Ascending aorta (tissue), 2 donors: ENCODE measurements at regions not wholly inside any gene's neighbourhood (a gene's known extent, or its start where the extent isn't known, plus 50 kb on each side); places are given as distances from the start of the nearest gene placed in this dataset.

ENCODE experiments used
- DNase-seq, 2 donors: peaks; one replicate each; pipeline ENCODE4 v3.0.0-alpha.2; 2019; ENCODE audit warnings: low spot score in 2 of 2
- H3K27ac ChIP-seq, 2 donors: fragments of 200-600 bp; sonication (generic); one replicate each; pipeline ENCODE4 v1.5.1; 2016 to 2017; ENCODE audit warnings: mild to moderate bottlenecking in 1 of 2
- H3K27me3 ChIP-seq: fragments of 200-600 bp; sonication (generic); one replicate; pipeline ENCODE4 v1.5.1; 2017
- H3K36me3 ChIP-seq, 2 donors: fragments of 200-600 bp; sonication (generic); one replicate each; pipeline ENCODE4 v1.5.1; 2016
- H3K4me1 ChIP-seq, 2 donors: fragments of 200-600 bp; sonication (generic); one replicate each; pipeline ENCODE4 v1.5.1; 2016 to 2017; ENCODE audit warnings: mild to moderate bottlenecking in 1 of 2
- H3K4me3 ChIP-seq, 2 donors: fragments of 200-600 bp; sonication (generic); one replicate each; pipeline ENCODE4 v1.5.1; 2016 to 2017; ENCODE audit warnings: mild to moderate bottlenecking in 1 of 2
- H3K9me3 ChIP-seq, 2 donors: fragments of 200-600 bp; sonication (generic); one replicate each; pipeline ENCODE4 v1.5.1; 2016
- intact Hi-C: fragments of 100-400 bp; cut with DNase I; formaldehyde crosslinking; loops from one replicate; pipeline ENCODE4 v1.15.1; 2023
- TF ChIP-seq, protein P1 (sequence below), 3 experiments: fragments of 200-600 bp in 2 of 3; fragments of 450-650 bp in 1 of 3; sonication (generic) in 2 of 3; IDR thresholded peaks; one replicate each; pipeline ENCODE4 v1.5.1; 2016 to 2019; ENCODE audit warnings: antibody characterized with exemption in 3 of 3, mild to moderate bottlenecking in 1 of 3, moderate library complexity in 1 of 3

DNA sequence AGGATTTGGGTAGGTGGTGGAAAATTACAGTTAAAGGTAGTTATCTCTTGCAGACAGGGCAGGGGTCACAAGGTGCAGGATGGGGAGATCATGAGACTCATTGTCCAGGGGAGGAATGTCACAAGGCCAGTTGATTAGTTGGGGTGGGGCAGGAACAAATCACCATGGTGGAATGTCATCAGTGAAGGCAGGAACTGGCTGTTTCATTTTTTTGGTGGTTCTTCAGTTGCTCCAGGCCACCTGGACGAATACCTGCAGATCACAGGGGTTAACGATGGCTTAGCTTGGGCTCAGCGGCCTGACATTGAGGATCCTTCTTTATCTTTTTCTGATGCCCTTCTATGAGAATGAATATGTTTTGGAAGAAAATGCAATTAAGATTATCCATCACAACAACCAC is 87.1 kb downstream of the KPNA2 start:
- DNase-seq: no peak
- TF ChIP-seq, protein P1, sequence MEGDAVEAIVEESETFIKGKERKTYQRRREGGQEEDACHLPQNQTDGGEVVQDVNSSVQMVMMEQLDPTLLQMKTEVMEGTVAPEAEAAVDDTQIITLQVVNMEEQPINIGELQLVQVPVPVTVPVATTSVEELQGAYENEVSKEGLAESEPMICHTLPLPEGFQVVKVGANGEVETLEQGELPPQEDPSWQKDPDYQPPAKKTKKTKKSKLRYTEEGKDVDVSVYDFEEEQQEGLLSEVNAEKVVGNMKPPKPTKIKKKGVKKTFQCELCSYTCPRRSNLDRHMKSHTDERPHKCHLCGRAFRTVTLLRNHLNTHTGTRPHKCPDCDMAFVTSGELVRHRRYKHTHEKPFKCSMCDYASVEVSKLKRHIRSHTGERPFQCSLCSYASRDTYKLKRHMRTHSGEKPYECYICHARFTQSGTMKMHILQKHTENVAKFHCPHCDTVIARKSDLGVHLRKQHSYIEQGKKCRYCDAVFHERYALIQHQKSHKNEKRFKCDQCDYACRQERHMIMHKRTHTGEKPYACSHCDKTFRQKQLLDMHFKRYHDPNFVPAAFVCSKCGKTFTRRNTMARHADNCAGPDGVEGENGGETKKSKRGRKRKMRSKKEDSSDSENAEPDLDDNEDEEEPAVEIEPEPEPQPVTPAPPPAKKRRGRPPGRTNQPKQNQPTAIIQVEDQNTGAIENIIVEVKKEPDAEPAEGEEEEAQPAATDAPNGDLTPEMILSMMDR (IDR thresholded peaks at IDR 0.05): no peak
- H3K27me3 ChIP-seq: no peaks in the 10 kb centered on the region
- intact Hi-C loops: no loop called here
- H3K36me3 ChIP-seq: peaks cover 21 to 42% of the 10 kb centered on the region in 2 donors
- no peaks in the 10 kb centered on the region for H3K4me1 ChIP-seq
- H3K27ac ChIP-seq: no peak overlapping the region
- no peaks in the 10 kb centered on the region for H3K9me3 ChIP-seq
- H3K4me3 ChIP-seq: no peak overlapping the region

DNA sequence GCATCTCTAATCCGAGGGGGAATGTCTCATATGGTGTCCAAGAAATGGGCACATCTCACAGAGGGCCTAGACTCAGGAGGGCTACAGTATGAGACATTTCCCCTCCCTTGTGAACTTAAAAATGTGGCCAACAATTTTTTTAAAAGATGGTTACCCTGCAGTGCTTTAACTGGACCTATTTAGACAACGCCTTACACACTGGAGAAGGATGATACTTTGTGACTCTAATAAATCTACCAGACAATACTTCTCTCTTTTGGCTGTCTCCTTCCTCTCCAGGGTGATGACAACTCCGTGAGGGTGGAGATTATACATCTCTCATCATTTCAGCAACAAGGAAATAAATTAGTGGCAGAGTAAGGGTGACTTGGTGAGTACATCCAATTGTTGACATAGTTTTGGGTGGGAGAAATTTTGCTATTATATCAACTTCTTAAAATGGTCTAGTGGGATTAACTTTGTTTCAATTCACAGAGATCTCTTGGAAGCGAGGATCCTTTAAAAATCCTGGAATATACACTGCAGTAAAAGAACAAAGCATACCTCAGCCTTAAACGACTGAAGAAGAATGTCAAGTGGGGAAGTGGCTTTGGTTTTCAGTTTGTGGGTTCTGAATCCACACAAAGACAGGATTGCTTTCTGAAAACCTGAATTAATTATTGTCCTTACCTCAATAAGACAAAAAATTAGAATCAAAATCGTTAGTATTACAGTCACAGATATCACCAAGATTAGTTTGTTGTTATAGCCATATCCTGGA is 89.8 kb downstream of the KPNA2 start:
- H3K9me3 ChIP-seq: no peaks in the 10 kb centered on the region
- no peaks in the 10 kb centered on the region for H3K4me1 ChIP-seq
- intact Hi-C loops: no loop called here
- H3K4me3 ChIP-seq: no peak overlapping the region
- H3K27ac ChIP-seq: no peak overlapping the region
- H3K27me3 ChIP-seq: no peaks in the 10 kb centered on the region
- peaks cover 23 to 37% of the 10 kb centered on the region in 2 donors for H3K36me3 ChIP-seq
- DNase-seq: no peak
- TF ChIP-seq, protein P1 (IDR thresholded peaks at IDR 0.05): no peak

DNA sequence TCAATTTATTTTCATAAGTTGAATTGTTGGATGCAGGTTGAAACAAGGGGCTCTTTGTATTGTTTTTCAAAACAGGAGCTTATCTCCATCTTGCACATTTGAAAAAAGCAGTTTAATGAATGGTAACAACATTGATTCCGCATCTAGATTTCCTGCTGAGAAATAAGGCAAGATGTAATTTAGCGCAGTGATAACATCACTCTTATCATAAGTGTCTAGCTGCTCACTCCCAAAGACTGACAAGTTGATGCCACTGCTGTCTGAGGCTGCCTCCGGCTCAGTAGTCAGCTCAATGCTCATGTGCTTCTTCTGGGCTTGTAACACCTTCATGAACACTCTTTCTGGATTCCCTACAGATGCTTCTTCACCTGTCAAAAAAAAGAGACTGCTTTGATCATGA is 92.4 kb downstream of the KPNA2 start:
- no peaks in the 10 kb centered on the region for H3K9me3 ChIP-seq
- no peak overlapping the region for H3K4me3 ChIP-seq
- peaks cover 18 to 29% of the 10 kb centered on the region in 2 donors for H3K36me3 ChIP-seq
- H3K4me1 ChIP-seq: no peaks in the 10 kb centered on the region
- TF ChIP-seq, protein P1 (IDR thresholded peaks at IDR 0.05): no peak
- DNase-seq: no peak
- intact Hi-C loops: no loop called here
- H3K27ac ChIP-seq: no peak overlapping the region
- no peaks in the 10 kb centered on the region for H3K27me3 ChIP-seq

- peaks cover 16 to 35% of the 10 kb centered on the region in 2 donors for H3K36me3 ChIP-seq
- H3K9me3 ChIP-seq: no peaks in the 10 kb centered on the region
- TF ChIP-seq, protein P1 (IDR thresholded peaks at IDR 0.05): no peak
- H3K27me3 ChIP-seq: no peaks in the 10 kb centered on the region
- no peak overlapping the region for H3K4me3 ChIP-seq
- no peak overlapping the region for H3K27ac ChIP-seq
- intact Hi-C loops: no loop called here
- no peak for DNase-seq
- H3K4me1 ChIP-seq: no peaks in the 10 kb centered on the region
Observed at GRCh38 chr17:68131456-68131855, 95.9 kb downstream of the KPNA2 start.

DNA sequence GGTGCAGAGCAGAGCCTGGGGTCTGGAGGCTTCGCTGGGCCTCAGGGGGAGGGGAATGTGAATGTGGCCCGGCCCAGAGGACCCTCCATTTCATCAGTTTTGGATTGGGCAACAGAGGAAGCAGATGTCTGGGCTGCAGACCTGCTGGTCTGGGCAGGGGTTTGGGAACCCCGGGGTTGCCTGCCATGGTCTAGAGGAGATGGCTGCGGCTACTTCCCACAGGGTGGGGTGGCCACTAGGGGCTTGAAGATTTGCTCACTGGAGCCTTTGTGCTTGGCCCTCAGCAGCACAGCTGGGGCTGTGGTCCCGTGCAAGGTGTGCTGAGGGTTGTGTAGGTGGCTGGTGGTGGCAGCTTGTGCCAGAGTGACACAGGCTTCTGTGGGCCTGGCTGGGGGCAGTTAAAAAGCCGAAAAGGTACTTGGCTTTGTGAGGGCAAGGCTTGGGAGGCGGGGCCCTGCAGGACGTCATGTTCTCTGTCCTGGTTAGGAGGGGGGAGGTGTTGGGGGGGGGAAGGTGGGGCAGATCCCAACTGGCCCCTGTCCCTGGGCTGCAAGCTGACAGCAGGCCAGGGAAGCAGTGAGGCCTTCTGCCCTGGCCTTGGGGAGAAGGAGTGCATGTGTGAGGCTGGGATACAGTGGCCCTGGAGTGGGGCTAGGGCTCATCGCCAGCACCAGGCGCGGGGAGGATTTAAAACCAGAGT is 98.0 kb downstream of the KPNA2 start:
- no peaks in the 10 kb centered on the region for H3K9me3 ChIP-seq
- intact Hi-C loops: no loop called here
- H3K4me1 ChIP-seq: no peaks in the 10 kb centered on the region
- H3K27ac ChIP-seq: no peak overlapping the region
- no peak for DNase-seq
- TF ChIP-seq, protein P1 (IDR thresholded peaks at IDR 0.05): no peak
- H3K4me3 ChIP-seq: no peak overlapping the region
- H3K27me3 ChIP-seq: no peaks in the 10 kb centered on the region
- H3K36me3 ChIP-seq: peaks cover 9 to 19% of the 10 kb centered on the region in 2 donors
